H9 (cell line): ENCODE measurements at regions not wholly inside any gene's neighbourhood (a gene's known extent, or its start where the extent isn't known, plus 50 kb on each side); places are given as distances from the start of the nearest gene placed in this dataset.

ENCODE experiments used
- DNase-seq: peaks from one replicate; pipeline ENCODE4 v3.0.0-alpha.2; 2017
- H2AFZ ChIP-seq: one replicate; pipeline ENCODE4 v1.6.1; 2013; ENCODE audit warnings: mild to moderate bottlenecking, low read length, control low read depth, moderate library complexity
- H2AK5ac ChIP-seq: 2 replicates; pipeline ENCODE4 v1.6.1; 2013; ENCODE audit warnings: low read length, control low read depth, mixed read lengths; ENCODE audit not compliant: insufficient read length
- H2BK120ac ChIP-seq: one replicate; pipeline ENCODE4 v1.6.1; 2013; ENCODE audit warnings: low read depth, mild to moderate bottlenecking, low read length, control low read depth, inconsistent platforms; ENCODE audit not compliant: poor library complexity, severe bottlenecking
- H2BK12ac ChIP-seq: 2 replicates; pipeline ENCODE4 v1.6.1; 2013; ENCODE audit warnings: low read length, control low read depth, mixed read lengths, low read depth; ENCODE audit not compliant: insufficient read length
- H2BK15ac ChIP-seq: 2 replicates; pipeline ENCODE4 v1.6.1; 2013; ENCODE audit warnings: low read depth, low read length, control low read depth
- H2BK20ac ChIP-seq: one replicate; pipeline ENCODE4 v1.6.1; 2013; ENCODE audit warnings: low read depth, mild to moderate bottlenecking, low read length, control low read depth, inconsistent platforms; ENCODE audit not compliant: poor library complexity, severe bottlenecking
- H2BK5ac ChIP-seq: 2 replicates; pipeline ENCODE4 v1.6.1; 2013; ENCODE audit warnings: low read length, control low read depth, mixed read lengths; ENCODE audit not compliant: insufficient read length
- H3K14ac ChIP-seq: 2 replicates; pipeline ENCODE4 v1.6.1; 2013; ENCODE audit warnings: low read length, control low read depth; ENCODE audit not compliant: insufficient read depth
- H3K18ac ChIP-seq: 2 replicates; pipeline ENCODE4 v1.6.1; 2013; ENCODE audit warnings: low read depth, mild to moderate bottlenecking, mixed read lengths, low read length, control low read depth; ENCODE audit not compliant: insufficient read length
- H3K23ac ChIP-seq: 2 replicates; pipeline ENCODE4 v1.6.1; 2013; ENCODE audit warnings: low read length, control low read depth, mixed read lengths, low read depth; ENCODE audit not compliant: insufficient read length
- H3K23me2 ChIP-seq: 2 replicates; pipeline ENCODE4 v1.6.1; 2013; ENCODE audit warnings: low read depth, mild to moderate bottlenecking, mixed read lengths, low read length, control low read depth; ENCODE audit not compliant: insufficient read length, poor library complexity, severe bottlenecking
- H3K27ac ChIP-seq: 2 replicates; pipeline ENCODE4 v1.5.1; 2013; ENCODE audit warnings: low read length, control low read depth, mixed read lengths, low read depth; ENCODE audit not compliant: insufficient read length
- H3K27me3 ChIP-seq: 2 replicates; pipeline ENCODE4 v1.6.1; 2013; ENCODE audit warnings: low read length, control low read depth, inconsistent platforms; ENCODE audit not compliant: insufficient read depth
- H3K4ac ChIP-seq: 2 replicates; pipeline ENCODE4 v1.6.1; 2013; ENCODE audit warnings: low read depth, mild to moderate bottlenecking, control low read depth, inconsistent platforms, low read length, moderate library complexity
- H3K4me1 ChIP-seq: 2 replicates; pipeline ENCODE4 v1.6.1; 2013; ENCODE audit warnings: low read length, control low read depth, inconsistent platforms; ENCODE audit not compliant: insufficient read depth
- H3K4me2 ChIP-seq: 2 replicates; pipeline ENCODE4 v1.6.1; 2013; ENCODE audit warnings: low read length, control low read depth, mixed read lengths; ENCODE audit not compliant: insufficient read length, insufficient read depth
- H3K56ac ChIP-seq: 2 replicates; pipeline ENCODE4 v1.6.1; 2013; ENCODE audit warnings: low read depth, mild to moderate bottlenecking, mixed read lengths, low read length, control low read depth; ENCODE audit not compliant: insufficient read length
- H3K79me1 ChIP-seq: 2 replicates; pipeline ENCODE4 v1.6.1; 2013; ENCODE audit warnings: low read depth, mild to moderate bottlenecking, moderate library complexity, low read length, control low read depth, inconsistent platforms; ENCODE audit not compliant: insufficient read depth, poor library complexity, severe bottlenecking
- H3K79me2 ChIP-seq: 2 replicates; pipeline ENCODE4 v1.6.1; 2013; ENCODE audit warnings: low read length, control low read depth, inconsistent platforms; ENCODE audit not compliant: insufficient read depth
- H3K9ac ChIP-seq: 2 replicates; pipeline ENCODE4 v1.6.1; 2013; ENCODE audit warnings: low read length, control low read depth, mixed read lengths; ENCODE audit not compliant: insufficient read length; ENCODE audit errors: extremely low read depth
- H3K9me3 ChIP-seq: one replicate; pipeline ENCODE4 v1.6.1; 2013; ENCODE audit warnings: low read depth, low read length, inconsistent platforms; ENCODE audit not compliant: control insufficient read depth
- H3T11ph ChIP-seq: one replicate; pipeline ENCODE4 v1.6.1; 2013; ENCODE audit warnings: mild to moderate bottlenecking, low read length, control low read depth, inconsistent platforms
- H4K20me1 ChIP-seq: one replicate; pipeline ENCODE4 v1.6.1; 2013; ENCODE audit not compliant: control insufficient read depth, insufficient read length, insufficient read depth
- H4K5ac ChIP-seq: 2 replicates; pipeline ENCODE4 v1.6.1; 2013; ENCODE audit warnings: low read depth, mild to moderate bottlenecking, mixed read lengths, low read length, control low read depth; ENCODE audit not compliant: insufficient read length
- H4K8ac ChIP-seq: replicated peaks from 2 replicates; pipeline ENCODE4 v1.6.1; 2013; ENCODE audit warnings: low read length, control low read depth, mixed read lengths, low read depth; ENCODE audit not compliant: insufficient read length
- H4K91ac ChIP-seq: 2 replicates; pipeline ENCODE4 v1.6.1; 2013; ENCODE audit warnings: low read depth, mild to moderate bottlenecking, moderate library complexity, mixed read lengths, low read length, control low read depth; ENCODE audit not compliant: insufficient read length
- H3K27ac Mint-ChIP-seq, 3 experiments: 2 replicates in 2 of 3; 3 replicates in 1 of 3; pipeline ENCODE4 v1.8.0; 2020 to 2021; ENCODE audit warnings: mixed read lengths in 3 of 3, mild to moderate bottlenecking in 1 of 3, moderate library complexity in 1 of 3
- H3K27me3 Mint-ChIP-seq: 2 replicates; pipeline ENCODE4 v1.8.0; 2021; ENCODE audit warnings: low read depth, mild to moderate bottlenecking, moderate library complexity, mixed read lengths
- H3K36me3 Mint-ChIP-seq, 3 experiments: 2 replicates in 2 of 3; 3 replicates in 1 of 3; pipeline ENCODE4 v1.8.0; 2020 to 2021; ENCODE audit warnings: low read depth in 3 of 3, mixed read lengths in 3 of 3; ENCODE audit not compliant: insufficient read depth in 1 of 3
- H3K4me1 Mint-ChIP-seq, 2 experiments: 2 replicates each; pipeline ENCODE4 v1.8.0; 2020; ENCODE audit warnings: mixed read lengths in 2 of 2
- H3K4me3 Mint-ChIP-seq, 2 experiments: 2 replicates in 1 of 2; 3 replicates in 1 of 2; pipeline ENCODE4 v1.8.0; 2020 to 2021; ENCODE audit warnings: mild to moderate bottlenecking in 2 of 2, mixed read lengths in 2 of 2, moderate library complexity in 1 of 2
- H3K9me3 Mint-ChIP-seq, 2 experiments: 2 replicates in 1 of 2; 3 replicates in 1 of 2; pipeline ENCODE4 v1.8.0; 2020; ENCODE audit warnings: mild to moderate bottlenecking in 2 of 2, mixed read lengths in 2 of 2, moderate library complexity in 1 of 2
- WGBS: extraction: QIAGEN DNeasy Blood & Tissue Kit; methylation state at CpG from one replicate; pipeline ENCODE4 v1.1.7; 2013; ENCODE audit warnings: missing lambda C conversion rate, low lambda C conversion rate, mixed read lengths; ENCODE audit not compliant: insufficient read length; ENCODE audit errors: extremely low coverage; 5-methylcytosine and 5-hydroxymethylcytosine counted together
- TF ChIP-seq, protein P1 (sequence below): fragments of 200-600 bp; sonication (generic); conservative IDR thresholded peaks from 3 replicates; pipeline ENCODE4 v1.8.0; 2021; ENCODE audit warnings: antibody characterized with exemption, mild to moderate bottlenecking

DNA sequence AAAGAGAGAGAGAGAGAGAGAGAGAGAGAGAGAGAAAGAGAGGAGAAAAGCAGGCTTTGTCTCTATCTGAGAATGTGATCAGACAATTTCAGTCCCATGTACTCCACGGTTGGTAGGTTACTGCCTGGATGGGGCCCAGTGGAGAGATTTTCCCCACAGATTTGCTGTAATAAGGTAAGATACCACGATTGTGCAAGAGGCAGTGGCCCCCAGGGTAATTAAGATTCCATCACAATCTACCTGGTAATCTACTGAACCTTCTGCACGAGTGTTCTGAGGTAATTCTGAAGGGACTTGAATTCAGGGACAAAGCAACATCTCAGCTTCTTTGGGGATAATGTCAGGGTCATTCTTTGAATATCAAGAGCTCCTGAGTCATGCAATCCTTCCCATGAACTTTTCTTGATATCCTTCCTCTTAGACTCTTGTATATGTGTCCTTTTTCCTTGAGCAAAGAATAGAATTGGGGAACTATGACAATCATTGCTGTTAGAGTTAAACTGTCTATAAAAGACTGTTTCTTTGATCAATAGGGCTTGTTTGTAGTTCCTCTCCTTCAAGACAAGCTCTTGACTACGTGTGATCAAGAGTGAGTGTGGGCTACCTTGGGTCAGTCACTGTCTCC is 306.6 kb downstream of the MAF start:
- H3K4me3 Mint-ChIP-seq, result no peak overlapping the region
- Histone ChIP-seq H3K14ac (no peak overlapping the region), H3K9ac (no peak overlapping the region), H4K8ac (no peak overlapping the region), H3T11ph (no peak overlapping the region), H3K18ac (no peak overlapping the region), H2BK20ac (no peak overlapping the region), H3K4me2 (no peak overlapping the region), H3K9me3 (no peaks in the 10 kb centered on the region), H4K91ac (no peak overlapping the region), H2BK15ac (no peak overlapping the region), H3K23me2 (no peaks in the 10 kb centered on the region), H4K5ac (no peak overlapping the region), H3K23ac (no peak overlapping the region), H3K27me3 (no peaks in the 10 kb centered on the region), H2AFZ (no peak overlapping the region), H3K79me2 (no peaks in the 10 kb centered on the region), H3K56ac (no peak overlapping the region), H2BK12ac (no peak overlapping the region), H3K4me1 (peaks cover 6% of the 10 kb centered on the region; the same call in 1 of the 2 replicates), H4K20me1 (no peaks in the 10 kb centered on the region), H3K27ac (no peak overlapping the region), H3K79me1 (no peaks in the 10 kb centered on the region), H2BK5ac (no peak overlapping the region), H3K4ac (no peak overlapping the region), H2BK120ac (no peak overlapping the region), H2AK5ac (no peak overlapping the region)
- TF ChIP-seq, protein P1, sequence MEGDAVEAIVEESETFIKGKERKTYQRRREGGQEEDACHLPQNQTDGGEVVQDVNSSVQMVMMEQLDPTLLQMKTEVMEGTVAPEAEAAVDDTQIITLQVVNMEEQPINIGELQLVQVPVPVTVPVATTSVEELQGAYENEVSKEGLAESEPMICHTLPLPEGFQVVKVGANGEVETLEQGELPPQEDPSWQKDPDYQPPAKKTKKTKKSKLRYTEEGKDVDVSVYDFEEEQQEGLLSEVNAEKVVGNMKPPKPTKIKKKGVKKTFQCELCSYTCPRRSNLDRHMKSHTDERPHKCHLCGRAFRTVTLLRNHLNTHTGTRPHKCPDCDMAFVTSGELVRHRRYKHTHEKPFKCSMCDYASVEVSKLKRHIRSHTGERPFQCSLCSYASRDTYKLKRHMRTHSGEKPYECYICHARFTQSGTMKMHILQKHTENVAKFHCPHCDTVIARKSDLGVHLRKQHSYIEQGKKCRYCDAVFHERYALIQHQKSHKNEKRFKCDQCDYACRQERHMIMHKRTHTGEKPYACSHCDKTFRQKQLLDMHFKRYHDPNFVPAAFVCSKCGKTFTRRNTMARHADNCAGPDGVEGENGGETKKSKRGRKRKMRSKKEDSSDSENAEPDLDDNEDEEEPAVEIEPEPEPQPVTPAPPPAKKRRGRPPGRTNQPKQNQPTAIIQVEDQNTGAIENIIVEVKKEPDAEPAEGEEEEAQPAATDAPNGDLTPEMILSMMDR, result no peak
- no peaks in the 10 kb centered on the region; a peak in 1 of 5 replicates for H3K9me3 Mint-ChIP-seq
- peaks cover 5% of the 10 kb centered on the region for H3K27me3 Mint-ChIP-seq
- H3K4me1 Mint-ChIP-seq, result peaks cover 35 to 42% of the 10 kb centered on the region in 2 experiments
- no peak for DNase-seq
- H3K36me3 Mint-ChIP-seq, result no peaks in the 10 kb centered on the region
- H3K27ac Mint-ChIP-seq, result no peak overlapping the region
- no CpG with 5 or more reads among the region's 4 CpGs for WGBS
